ENCODE measurements at regions not wholly inside any gene's neighbourhood (a gene's known extent, or its start where the extent isn't known, plus 50 kb on each side); places are given as distances from the start of the nearest gene placed in this dataset.

- H3K4me3 ChIP-seq (ENCODE audit: low read depth, low read length, poor library complexity, severe bottlenecking): no peak overlapping the region
- H3K27me3 ChIP-seq (replicated peaks; ENCODE audit: insufficient read depth, low read depth, low read length, poor library complexity): no peaks in the 10 kb centered on the region
- ChIA-PET POLR2A (ENCODE audit: low non-redundant PET) (no interaction called here), CTCF (no interaction called here)
- no peak overlapping the region for H3K27ac ChIP-seq (ENCODE audit: low read depth, low read length, poor library complexity, severe bottlenecking)
- H3K9me3 ChIP-seq (ENCODE audit: low read depth, low read length, poor library complexity, severe bottlenecking): no peaks in the 10 kb centered on the region
- intact Hi-C loops (cut with micrococcal nuclease; ENCODE audit: unreplicated experiment): no loop called here
- DNase-seq (ENCODE audit: low spot score): no peak
- TF ChIP-seq EZH2 (IDR thresholded peaks at IDR 0.05; ENCODE audit: borderline replicate concordance, low read depth, low read length, poor library complexity, severe bottlenecking): no peak
- TF ChIP-seq CTCF (conservative IDR thresholded peaks at IDR 0.05; ENCODE audit: low read depth, low read length): no peak
- no peaks in the 10 kb centered on the region for H3K36me3 ChIP-seq (ENCODE audit: insufficient read depth, low read length, poor library complexity, severe bottlenecking)
- no TSS peak for BruUV-seq (replicated peaks)
- H3K4me1 ChIP-seq (ENCODE audit: insufficient read depth, low read length, poor library complexity, severe bottlenecking): no peaks in the 10 kb centered on the region
Measured at GRCh38 chr1:100791586-100791985, 72.0 kb downstream of the VCAM1 start.

DNA sequence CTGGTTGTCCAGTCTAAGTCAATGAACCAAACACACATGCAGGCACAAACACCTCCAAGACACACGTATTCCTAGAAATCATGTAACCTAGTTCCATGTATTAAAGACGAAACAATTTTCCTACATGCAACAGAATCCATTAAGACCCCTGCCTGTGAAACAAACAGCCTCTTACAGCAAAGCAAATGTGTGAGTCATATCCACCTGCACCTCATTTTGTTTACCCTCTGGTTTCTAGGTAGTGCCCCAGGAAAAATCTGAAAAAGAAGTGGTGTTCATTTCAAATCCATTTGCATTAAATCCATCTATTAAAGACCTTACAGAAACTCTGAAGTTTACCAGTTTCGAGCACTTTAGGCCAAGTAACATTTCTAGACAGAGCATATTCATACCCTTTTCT, 74.1 kb downstream of the VCAM1 start:
- Histone ChIP-seq H3K36me3 (ENCODE audit: insufficient read depth, low read length, poor library complexity, severe bottlenecking) (no peaks in the 10 kb centered on the region), H3K27me3 (replicated peaks; ENCODE audit: insufficient read depth, low read depth, low read length, poor library complexity) (no peaks in the 10 kb centered on the region), H3K4me1 (ENCODE audit: insufficient read depth, low read length, poor library complexity, severe bottlenecking) (no peaks in the 10 kb centered on the region), H3K4me3 (ENCODE audit: low read depth, low read length, poor library complexity, severe bottlenecking) (no peak overlapping the region), H3K9me3 (ENCODE audit: low read depth, low read length, poor library complexity, severe bottlenecking) (no peaks in the 10 kb centered on the region), H3K27ac (ENCODE audit: low read depth, low read length, poor library complexity, severe bottlenecking) (no peak overlapping the region)
- POLR2A ChIA-PET (ENCODE audit: low non-redundant PET): no interaction called here
- CTCF ChIA-PET: no interaction called here
- no peak for DNase-seq (ENCODE audit: low spot score)
- intact Hi-C loops (cut with micrococcal nuclease; ENCODE audit: unreplicated experiment): no loop called here
- no peak for TF ChIP-seq EZH2 (IDR thresholded peaks at IDR 0.05; ENCODE audit: borderline replicate concordance, low read depth, low read length, poor library complexity, severe bottlenecking)
- no peak for TF ChIP-seq CTCF (conservative IDR thresholded peaks at IDR 0.05; ENCODE audit: low read depth, low read length)
- no TSS peak for BruUV-seq (replicated peaks)

DNA sequence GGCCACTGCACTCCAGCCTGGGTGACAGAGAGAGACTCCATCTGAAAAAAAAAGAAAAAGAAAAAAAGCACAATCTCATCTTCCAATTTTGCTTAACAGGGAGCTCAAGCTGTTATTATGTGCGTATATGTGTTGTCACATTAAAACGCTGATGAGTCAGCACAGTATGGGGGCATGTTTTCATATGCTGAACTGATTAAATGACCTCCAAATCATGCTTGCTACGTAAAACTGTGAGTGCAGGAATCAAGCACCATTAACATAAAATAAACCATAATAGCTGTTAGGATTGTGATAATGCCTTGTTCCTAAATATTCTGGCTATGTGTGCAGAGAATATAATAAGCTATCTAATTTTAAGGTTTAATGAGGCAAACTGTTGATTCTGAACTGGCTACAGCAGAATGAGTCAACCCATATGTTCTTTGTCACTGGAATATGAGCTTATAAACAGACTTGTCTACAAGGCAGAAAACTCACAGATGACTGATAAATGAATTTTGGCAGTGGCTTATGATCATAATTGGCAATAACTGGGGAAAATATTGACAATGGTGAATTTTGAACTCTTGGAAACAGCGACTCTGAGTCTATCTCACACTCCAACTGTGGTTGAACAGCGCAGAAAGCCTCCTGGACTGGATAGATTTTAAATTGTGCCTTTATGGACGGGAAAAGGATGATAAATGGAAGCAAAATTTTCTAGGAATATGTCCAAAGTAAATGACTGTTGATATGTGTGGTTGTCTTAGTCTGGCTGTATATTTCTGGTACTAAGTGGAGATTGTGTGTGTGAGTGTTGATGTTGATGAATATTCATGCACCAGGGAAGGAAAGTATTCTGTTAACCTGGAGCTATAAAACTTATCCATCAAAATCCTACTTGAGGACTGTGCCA, 75.5 kb downstream of the VCAM1 start:
- no peaks in the 10 kb centered on the region for H3K9me3 ChIP-seq (ENCODE audit: low read depth, low read length, poor library complexity, severe bottlenecking)
- no TSS peak for BruUV-seq (replicated peaks)
- intact Hi-C loops (cut with micrococcal nuclease; ENCODE audit: unreplicated experiment): no loop called here
- no peaks in the 10 kb centered on the region for H3K36me3 ChIP-seq (ENCODE audit: insufficient read depth, low read length, poor library complexity, severe bottlenecking)
- no peaks in the 10 kb centered on the region for H3K4me1 ChIP-seq (ENCODE audit: insufficient read depth, low read length, poor library complexity, severe bottlenecking)
- H3K27me3 ChIP-seq (replicated peaks; ENCODE audit: insufficient read depth, low read depth, low read length, poor library complexity): no peaks in the 10 kb centered on the region
- DNase-seq (ENCODE audit: low spot score): peak; percentile 47
- TF ChIP-seq CTCF (conservative IDR thresholded peaks at IDR 0.05; ENCODE audit: low read depth, low read length) (no peak), EZH2 (IDR thresholded peaks at IDR 0.05; ENCODE audit: borderline replicate concordance, low read depth, low read length, poor library complexity, severe bottlenecking) (no peak)
- CTCF ChIA-PET: no interaction called here
- no peak overlapping the region for H3K4me3 ChIP-seq (ENCODE audit: low read depth, low read length, poor library complexity, severe bottlenecking)
- POLR2A ChIA-PET (ENCODE audit: low non-redundant PET): interaction anchor here (0.6 kb wide), 1 partner anchor 587 kb away, joined by 6 read pairs; no protein-coding TSS in a partner anchor
- no peak overlapping the region for H3K27ac ChIP-seq (ENCODE audit: low read depth, low read length, poor library complexity, severe bottlenecking)

All from A673 (cell line).